ENCODE measurements at regions not wholly inside any gene's neighbourhood (a gene's known extent, or its start where the extent isn't known, plus 50 kb on each side); places are given as distances from the start of the nearest gene placed in this dataset.

- Histone ChIP-seq H2BK12ac (ENCODE audit: insufficient read length, low read depth, low read length) (no peak overlapping the region), H4K8ac (replicated peaks; ENCODE audit: insufficient read length, low read depth, low read length) (no peak overlapping the region), H2BK5ac (ENCODE audit: insufficient read length, low read length) (no peak overlapping the region), H4K91ac (ENCODE audit: insufficient read length, low read depth, low read length) (no peak overlapping the region), H3K9me3 (ENCODE audit: control insufficient read depth, low read depth, low read length) (no peaks in the 10 kb centered on the region), H3K4me2 (ENCODE audit: insufficient read depth, insufficient read length, low read length) (no peak overlapping the region), H3K4me1 (ENCODE audit: insufficient read depth, low read length) (peaks cover 11% of the 10 kb centered on the region; the same call in 1 of the 2 replicates), H2BK120ac (ENCODE audit: low read depth, low read length, poor library complexity, severe bottlenecking) (no peak overlapping the region), H4K5ac (ENCODE audit: insufficient read length, low read depth, low read length) (no peak overlapping the region), H3K18ac (ENCODE audit: insufficient read length, low read depth, low read length) (no peak overlapping the region), H3K56ac (ENCODE audit: insufficient read length, low read depth, low read length) (no peak overlapping the region), H3T11ph (ENCODE audit: low read length) (no peak overlapping the region), H4K20me1 (ENCODE audit: control insufficient read depth, insufficient read depth, insufficient read length) (no peaks in the 10 kb centered on the region), H2BK15ac (ENCODE audit: low read depth, low read length) (no peak overlapping the region), H3K79me1 (ENCODE audit: insufficient read depth, low read depth, low read length, poor library complexity, severe bottlenecking) (no peaks in the 10 kb centered on the region), H3K23me2 (ENCODE audit: insufficient read length, low read depth, low read length, poor library complexity, severe bottlenecking) (no peaks in the 10 kb centered on the region), H2BK20ac (ENCODE audit: low read depth, low read length, poor library complexity, severe bottlenecking) (no peak overlapping the region), H3K79me2 (ENCODE audit: insufficient read depth, low read length) (no peaks in the 10 kb centered on the region; the same call in 1 of the 2 replicates), H2AK5ac (ENCODE audit: insufficient read length, low read length) (no peak overlapping the region), H3K27ac (ENCODE audit: insufficient read length, low read depth, low read length) (no peak overlapping the region), H3K27me3 (ENCODE audit: insufficient read depth, low read length) (no peaks in the 10 kb centered on the region), H3K9ac (ENCODE audit: extremely low read depth, insufficient read length, low read length) (no peak overlapping the region), H3K14ac (ENCODE audit: insufficient read depth, low read length) (no peak overlapping the region), H3K23ac (ENCODE audit: insufficient read length, low read depth, low read length) (no peak overlapping the region), H2AFZ (ENCODE audit: low read length) (no peak overlapping the region), H3K4ac (ENCODE audit: low read depth, low read length) (no peak overlapping the region)
- Mint-ChIP-seq H3K36me3 (ENCODE audit: insufficient read depth in 1 of 3, low read depth in 3 of 3) (peaks cover 3 to 5% (median 4%) of the 10 kb centered on the region in 3 experiments; a peak in 6 of 7 replicates), H3K4me3 (no peak overlapping the region; a peak in 1 of 5 replicates), H3K4me1 (peaks cover 37 to 48% of the 10 kb centered on the region in 2 experiments), H3K9me3 (peaks cover 54 to 70% of the 10 kb centered on the region in 2 experiments), H3K27ac (no peak overlapping the region), H3K27me3 (ENCODE audit: low read depth) (no peaks in the 10 kb centered on the region)
- TF ChIP-seq, protein P1, sequence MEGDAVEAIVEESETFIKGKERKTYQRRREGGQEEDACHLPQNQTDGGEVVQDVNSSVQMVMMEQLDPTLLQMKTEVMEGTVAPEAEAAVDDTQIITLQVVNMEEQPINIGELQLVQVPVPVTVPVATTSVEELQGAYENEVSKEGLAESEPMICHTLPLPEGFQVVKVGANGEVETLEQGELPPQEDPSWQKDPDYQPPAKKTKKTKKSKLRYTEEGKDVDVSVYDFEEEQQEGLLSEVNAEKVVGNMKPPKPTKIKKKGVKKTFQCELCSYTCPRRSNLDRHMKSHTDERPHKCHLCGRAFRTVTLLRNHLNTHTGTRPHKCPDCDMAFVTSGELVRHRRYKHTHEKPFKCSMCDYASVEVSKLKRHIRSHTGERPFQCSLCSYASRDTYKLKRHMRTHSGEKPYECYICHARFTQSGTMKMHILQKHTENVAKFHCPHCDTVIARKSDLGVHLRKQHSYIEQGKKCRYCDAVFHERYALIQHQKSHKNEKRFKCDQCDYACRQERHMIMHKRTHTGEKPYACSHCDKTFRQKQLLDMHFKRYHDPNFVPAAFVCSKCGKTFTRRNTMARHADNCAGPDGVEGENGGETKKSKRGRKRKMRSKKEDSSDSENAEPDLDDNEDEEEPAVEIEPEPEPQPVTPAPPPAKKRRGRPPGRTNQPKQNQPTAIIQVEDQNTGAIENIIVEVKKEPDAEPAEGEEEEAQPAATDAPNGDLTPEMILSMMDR (conservative IDR thresholded peaks at IDR 0.05): no peak
- WGBS (ENCODE audit: extremely low coverage, insufficient read length, low lambda C conversion rate): no CpG with 5 or more reads among the region's 2 CpGs
- no peak for DNase-seq
Observed at GRCh38 chrX:46330513-46330912, 214.7 kb downstream of the ZNF674 start.
